ENCODE measurements at regions not wholly inside any gene's neighbourhood (a gene's known extent, or its start where the extent isn't known, plus 50 kb on each side); places are given as distances from the start of the nearest gene placed in this dataset.

DNA sequence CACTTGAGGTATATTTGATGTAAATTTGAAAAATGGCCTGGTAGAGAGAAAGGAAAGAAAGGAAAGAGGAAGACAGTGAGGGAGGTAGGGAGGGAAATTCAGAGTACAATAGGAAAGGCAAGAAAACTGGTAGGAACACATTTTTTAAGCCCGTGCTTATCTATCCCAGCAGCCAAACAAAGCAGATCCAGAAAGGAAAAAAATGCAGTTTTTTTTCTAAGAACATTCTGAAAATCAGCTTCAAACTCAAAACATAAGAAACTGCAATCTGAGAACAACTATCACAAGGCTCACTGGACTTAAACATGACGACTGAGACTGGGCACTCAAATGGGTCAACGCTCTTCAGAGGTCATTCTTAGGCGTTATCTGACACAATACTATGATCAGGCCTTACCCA is 408.3 kb upstream of the DDI1 start:
- DNase-seq: no peak

DNA sequence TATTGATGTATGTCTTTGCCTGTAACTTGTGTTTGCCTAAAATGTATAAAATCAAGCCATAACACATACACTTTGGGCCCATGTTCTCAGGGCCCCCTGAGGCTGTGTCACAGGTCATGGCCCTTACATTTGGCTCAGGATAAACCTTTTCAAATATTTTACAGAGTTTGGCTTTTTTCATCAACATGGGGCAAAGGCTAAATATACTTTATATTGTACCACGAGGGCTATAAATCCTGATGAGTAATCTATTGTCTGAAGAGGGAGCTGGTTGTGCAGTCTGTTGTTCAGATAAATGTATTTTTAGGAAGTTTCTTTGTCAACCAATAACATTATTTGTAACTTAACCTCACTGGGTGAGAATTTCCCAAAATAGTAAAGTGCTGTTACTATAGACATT is 404.6 kb upstream of the DDI1 start:
- no peak for DNase-seq

DNA sequence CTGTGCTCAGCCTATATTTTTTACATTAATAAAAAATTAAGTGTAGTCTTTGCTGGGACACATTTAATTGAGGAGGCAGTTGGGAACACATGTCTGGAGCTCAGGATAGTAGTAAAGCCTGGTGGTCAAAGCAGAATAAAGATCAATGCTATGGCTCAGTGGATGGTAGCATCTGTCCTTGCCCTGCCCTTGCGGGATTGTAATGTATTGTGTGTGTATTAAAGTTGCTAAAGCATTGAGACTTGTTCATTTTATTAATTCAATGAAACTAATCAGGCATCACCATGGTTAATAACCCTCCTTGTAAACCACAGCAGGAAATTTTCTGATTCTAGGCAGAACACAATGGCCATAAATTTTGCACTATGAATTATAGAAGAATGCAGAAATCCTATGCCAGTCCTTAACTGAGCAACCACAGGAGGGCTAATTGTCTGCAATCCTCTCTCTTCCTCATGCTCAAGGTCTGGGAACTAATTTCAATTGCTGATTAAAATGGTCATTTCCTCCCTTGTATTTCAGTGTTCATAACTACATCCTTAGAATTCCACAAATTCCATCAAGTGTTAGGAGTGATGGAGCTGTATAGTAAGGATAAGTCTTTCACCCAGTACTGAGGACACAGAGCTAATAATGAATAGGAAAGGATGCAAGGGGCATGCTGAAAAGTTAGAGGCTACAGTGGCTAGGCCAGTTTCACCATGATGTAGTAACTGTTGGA is 403.2 kb upstream of the DDI1 start:
- DNase-seq: no peak

DNA sequence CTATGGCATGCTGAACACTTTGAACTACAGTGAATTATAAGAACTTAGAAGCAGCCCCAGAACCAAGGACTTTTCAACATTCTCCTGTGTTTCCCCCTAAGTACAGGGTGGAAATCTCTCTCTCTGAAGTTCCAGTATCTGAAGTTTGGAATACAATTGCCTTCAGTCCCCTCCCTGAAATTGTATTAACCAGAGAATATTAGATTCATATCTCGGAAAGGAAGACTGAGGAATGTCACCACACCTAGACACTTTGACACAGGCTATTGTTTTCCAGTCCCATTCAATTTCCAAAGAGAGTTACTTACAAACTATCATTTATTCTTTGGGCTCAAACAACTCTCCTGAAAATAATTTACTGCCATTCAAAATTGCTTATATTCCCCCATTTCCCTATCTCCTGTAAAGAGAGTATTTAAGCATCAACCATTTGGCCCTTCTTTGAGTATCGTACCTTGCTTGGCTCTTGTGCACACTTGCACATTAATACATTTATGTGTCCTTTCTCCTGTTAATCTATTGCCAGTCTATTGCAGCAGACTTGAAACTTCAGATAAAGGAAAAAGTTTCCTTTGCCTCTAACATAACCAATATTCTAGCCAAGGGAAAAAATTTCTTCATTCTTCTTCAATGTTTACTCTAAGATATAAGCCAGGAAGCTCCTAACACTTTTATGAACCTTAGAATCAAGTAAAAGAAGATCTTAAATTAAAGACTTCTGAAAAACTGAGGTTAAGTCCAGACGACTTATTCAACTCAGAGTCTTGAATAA is 402.4 kb upstream of the DDI1 start:
- no peak for DNase-seq

DNA sequence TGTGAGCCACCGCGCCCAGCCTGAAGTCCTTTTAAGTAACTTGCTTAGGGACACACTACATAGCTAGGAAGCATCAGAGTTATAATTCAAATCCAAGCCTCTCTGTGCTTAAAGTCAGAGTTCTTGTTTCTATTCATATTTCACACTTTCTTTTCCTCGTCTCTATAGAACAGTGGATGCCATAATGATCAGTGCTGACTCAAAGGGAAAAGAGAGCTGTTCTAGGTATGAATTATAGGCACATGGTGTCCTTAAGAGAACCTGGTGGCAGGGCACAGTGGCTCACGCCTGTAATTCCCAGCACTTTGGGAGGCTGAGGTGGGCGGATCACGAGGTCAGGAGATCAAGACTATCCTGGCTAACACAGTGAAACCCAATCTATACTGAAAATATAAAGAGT is 400.2 kb upstream of the DDI1 start:
- DNase-seq: no peak

DNA sequence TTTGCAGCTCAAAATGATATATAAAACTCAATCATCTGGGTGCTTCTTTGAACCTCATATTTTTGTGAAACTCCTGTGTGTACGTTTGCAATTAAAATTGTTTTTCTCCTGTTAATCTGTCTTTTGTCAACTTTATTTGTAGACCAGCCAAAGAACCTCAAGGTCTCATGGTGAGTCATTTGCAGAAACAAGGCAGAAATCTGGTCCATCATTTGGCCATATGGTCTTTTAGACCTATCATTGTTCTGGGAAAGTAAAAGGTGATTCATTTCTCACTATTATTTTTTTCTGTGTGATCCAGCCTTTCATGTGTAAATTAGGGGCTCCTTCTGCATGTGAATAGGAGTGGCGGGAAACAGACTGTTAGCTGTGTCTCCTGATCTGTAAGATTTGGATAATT is 399.1 kb upstream of the DDI1 start:
- DNase-seq: no peak

DNA sequence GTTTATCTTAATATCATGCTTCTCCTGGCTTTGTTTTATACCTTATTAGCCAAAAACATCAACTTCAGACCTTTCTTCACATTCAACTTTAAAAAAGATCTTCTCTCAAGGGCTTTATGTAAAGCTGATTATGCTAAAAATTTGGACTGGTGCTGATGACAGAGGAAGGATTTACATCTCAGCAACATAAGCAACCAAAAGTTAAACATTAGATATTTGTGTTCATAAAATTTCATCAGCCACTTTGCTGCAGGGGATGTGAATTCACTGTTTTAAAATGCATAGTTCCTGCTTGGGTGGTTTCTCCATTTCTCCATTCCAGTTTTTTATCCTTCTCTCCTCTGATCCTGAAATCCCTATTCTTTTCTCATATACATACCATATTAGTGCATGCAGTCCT is 398.6 kb upstream of the DDI1 start:
- DNase-seq: no peak

DNA sequence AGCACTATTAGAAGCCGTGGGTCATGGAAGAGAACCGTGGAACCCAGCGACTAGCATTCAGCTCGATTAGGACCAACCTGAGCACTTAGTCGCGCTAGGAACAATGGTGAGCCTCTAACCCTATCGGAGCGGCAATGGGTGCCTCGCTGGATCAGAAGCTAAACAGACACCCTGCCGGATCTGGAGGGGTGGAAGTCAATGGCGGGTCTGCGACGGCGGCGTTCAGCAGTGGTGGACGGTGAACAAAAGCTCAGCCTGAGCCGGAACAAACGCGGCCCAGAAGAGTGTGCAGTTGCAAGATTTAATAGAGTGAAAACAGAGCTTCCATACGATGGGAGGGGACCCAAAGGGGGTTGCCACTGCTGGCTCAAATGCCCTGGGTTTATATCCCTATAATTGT is 391.8 kb upstream of the DDI1 start:
- no peak for DNase-seq

DNA sequence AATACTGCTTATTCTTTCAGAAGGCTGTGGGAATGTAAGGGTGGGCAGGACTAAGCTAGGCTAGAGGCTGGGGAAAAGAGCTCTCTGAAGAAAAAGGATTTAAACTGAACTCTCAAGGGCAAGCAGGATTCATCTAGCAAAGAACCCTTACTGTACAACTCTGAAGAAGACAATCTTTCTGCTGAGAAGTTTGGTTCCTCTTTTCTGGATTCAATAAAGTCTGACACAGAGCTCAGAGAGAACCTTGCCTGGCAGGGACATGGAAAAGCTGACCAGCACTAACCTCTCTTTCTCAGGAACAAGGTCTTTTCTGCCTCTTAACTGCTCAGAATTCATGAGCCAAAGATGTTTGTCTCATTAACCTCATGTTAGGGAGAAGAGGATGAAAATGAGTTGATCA is 388.4 kb upstream of the DDI1 start:
- no peak for DNase-seq

DNA sequence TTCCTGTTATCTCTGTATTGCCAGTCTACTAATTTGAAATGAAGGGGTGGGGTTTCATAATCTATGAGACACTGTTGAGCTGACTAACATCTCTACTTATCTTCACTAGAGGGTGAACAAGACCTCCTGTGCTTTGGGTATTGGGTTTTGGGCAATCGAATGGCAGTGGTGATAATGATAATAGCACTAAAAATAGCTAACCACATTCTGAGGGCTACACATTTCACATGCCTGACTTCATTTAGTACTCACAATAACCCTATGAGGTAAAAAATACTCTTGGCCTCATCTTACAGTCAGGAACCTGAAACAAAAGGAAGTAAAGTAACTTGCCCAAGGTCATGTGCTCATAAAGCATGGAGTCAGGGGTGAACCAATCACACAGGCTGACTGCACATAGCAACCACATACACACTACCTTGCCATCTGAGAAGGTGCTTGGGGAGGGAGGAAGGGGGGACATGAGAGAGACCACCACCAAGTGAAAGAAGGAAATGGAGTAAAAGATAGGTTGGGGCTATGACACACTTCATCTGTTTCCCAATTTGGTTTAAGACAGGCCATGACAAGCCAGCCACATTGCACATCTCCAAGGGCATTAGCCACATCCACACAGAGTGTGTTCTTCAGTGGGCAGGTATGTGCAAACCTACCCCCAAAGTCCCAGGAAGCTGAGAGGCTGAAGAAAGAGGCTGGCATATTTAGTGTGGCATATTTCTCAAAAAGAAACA is 387.6 kb upstream of the DDI1 start:
- DNase-seq: no peak

DNA sequence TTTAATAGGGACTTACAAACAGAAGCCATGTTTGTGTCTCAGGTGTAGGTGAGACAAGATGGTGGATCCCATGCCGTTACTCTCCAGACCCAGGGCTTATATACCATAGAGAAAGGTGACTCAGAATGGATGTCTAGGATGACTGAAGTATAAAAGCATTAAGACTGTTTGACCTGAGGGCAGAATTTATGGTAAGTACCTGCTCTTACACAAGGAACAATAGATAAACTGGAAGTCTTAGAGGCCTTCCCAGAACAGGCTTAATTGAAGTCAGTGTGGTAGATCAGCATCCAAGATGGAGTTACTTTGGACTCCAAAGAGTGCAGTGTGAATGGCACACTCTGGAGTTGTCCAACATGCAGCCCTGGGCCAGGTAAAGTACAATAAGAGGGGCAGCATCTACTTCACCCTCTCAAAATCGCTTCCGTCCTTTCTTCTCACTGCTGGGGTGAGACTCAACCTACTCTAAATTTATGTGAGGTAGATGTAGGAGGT is 387.0 kb upstream of the DDI1 start:
- DNase-seq: no peak

DNA sequence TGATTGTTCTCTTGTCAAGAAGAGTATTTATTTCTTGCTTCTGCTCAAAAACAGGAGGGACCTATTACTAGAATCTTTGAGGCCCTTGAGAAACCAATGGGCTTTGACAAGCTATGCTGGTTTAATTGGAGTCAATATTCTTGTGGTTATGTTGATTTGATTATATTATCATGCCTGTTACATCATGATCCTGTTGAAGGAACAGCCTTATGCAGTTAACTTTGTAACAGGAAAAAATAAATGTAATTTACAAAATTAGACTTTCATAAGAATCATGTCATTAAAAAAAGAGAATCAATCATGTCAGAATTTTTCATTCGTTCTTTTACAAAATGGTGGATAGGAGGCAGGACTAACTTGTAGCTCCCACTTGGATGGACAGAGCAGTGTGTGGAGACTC is 386.1 kb upstream of the DDI1 start:
- DNase-seq: no peak

DNA sequence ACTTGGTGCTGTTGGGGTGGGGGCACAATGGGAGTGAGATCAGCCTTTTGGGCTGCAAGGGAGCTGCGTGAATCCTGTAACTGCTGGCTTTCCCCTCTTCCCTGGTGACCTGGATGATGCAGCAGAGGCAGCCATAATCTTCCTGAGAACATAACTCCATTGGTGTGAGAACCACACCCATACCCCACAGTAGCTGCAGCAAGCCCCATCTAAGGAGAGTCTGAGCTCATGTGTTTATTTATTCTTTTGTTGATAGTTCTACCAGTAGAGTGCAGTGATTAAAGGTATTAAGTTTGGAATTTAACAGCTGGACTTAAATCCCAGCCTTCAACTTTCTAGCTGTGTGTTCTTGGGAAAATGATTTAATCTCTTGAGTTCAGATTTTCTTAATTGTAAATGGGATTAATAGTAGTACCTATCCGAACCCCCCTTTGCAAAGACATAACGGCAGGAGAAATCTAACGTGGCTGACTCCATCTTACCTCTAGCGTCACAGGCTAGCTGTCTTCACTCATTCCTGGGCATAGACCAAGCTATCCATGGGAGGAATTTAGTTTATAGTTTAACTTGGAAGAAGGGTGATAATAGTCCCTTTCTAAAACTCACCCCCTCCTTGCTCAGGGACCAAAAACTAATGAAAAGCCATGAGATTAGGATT is 385.0 kb upstream of the DDI1 start:
- DNase-seq: peak; percentile 65

DNA sequence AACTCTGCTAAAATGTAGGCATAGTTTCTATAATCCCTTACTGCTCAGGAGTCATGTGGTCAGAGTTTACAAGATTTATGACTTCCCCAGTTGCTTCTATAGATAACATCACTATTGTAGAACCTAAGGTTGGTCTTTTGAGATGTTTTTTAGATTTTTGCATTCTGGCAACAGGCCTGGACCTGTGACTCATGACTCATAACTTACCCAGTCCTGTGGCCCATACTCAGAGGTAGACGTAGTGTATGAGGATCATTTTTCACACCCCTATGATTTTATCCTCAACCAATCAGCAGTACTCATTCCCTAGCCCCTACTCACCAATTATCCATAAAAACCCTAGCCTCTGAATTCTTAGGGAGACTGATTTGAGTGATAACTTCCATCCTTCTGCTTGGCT is 384.4 kb upstream of the DDI1 start:
- DNase-seq: peak; percentile 34

DNA sequence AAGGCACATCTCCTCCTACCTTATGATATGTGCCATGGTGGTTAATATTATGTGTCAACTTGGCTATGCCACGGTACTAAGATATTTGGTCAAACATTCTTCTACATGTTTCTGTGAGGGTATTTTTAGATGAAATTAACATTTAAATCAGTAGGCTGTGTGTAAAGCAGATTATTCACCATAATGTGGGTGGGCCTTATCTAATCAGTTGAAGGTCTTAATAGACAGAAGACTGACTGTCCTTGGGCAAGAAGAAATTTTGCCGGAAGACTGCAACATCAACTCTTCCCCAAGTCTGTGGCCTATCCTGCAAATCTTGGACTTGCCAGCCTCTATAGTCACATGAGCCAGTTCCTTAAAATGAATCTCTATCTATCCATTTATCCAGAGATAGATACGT is 380.1 kb upstream of the DDI1 start:
- no peak for DNase-seq

DNA sequence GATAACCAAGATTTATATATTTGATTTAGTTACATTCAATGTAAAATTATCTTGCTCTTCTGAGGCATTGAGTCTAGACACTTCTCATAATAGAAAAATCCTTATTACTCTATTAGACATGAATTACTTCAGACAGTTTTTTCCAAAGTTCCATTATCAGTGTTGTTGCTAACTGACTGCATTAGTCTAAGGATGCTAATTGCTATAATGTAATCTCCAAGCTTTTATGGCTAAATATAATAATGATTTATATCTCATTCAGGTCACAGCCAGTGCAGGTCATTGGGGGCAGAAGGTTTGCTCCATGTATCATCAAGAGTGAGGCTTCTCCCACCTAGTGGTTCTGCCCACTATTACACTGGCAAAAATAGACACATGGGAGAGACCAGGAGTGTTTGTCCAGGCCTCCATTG is 377.2 kb upstream of the DDI1 start:
- DNase-seq: peak; percentile 65

DNA sequence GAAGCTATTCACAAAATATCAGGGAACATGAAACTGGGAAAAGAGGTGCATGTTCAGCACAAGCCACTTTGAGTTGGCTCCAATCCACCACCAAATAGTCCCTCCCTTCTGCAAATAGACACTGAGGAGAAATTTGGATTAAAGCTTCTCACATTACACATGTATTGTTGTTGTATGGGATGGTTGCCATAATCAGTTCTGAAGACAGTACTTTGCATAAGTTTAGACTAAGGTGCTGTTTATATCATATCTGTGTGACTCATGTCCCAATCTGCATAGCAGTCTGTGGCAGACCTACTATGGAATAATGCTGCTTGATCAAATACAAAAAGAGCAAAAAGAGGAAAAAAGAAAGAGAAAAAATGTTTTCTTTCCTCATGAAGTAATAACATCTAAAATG is 376.7 kb upstream of the DDI1 start:
- DNase-seq: no peak

DNA sequence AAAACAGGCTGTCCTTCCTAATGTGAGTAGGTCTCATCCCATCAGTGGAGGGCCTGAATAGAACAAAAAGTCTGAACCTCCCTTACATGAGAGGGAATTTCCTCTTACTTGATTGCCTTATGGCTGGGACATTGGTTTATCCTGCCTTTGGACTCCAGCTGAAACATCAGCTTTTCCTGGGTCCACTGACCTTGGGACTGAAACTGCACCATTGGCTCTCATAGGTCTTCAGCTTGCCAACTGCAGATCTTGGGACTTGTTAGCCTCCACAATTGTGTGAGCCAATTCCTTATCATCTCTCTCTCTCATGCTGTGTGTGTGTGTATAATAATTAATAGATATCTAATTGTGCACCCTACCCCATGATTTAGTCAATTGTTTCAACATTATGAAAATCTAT is 375.3 kb upstream of the DDI1 start:
- DNase-seq: no peak

DNA sequence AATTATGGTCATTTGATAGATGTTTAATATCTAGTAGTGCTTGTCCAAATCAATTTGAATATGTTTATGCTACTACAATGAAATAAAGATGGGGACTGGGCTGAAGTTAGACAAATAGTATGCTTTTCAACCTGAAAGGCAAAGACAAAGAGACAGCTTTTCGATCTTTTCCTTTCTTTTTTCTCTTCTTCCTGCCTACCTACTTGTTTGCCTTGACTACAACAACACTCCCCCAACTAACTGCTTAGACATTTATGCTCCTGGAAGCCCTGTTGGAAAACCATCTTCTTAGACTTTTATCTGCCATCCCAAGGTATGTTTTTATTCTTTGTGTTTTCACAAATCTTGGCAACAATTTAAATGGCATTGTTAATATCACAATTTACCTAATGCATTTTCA is 374.4 kb upstream of the DDI1 start:
- DNase-seq: no peak

DNA sequence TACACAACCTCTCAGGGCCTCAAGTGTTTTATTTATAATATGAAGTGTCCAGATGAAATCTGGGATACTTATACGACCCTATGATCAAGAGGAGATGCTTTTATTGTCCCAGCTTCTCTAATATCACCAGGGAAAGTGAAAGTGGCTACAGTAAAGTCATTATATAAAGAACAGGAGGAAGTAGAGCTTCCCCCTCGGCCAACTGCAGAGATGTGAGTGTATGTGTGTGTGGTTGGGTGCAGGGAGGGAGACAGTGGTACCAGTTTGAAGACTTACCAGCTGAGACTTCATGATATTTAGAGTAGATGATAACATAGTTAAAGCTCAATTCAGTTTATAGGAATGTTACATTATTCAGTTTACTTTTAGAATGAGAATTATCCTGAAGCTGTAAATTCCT is 373.6 kb upstream of the DDI1 start:
- DNase-seq: no peak

DNA sequence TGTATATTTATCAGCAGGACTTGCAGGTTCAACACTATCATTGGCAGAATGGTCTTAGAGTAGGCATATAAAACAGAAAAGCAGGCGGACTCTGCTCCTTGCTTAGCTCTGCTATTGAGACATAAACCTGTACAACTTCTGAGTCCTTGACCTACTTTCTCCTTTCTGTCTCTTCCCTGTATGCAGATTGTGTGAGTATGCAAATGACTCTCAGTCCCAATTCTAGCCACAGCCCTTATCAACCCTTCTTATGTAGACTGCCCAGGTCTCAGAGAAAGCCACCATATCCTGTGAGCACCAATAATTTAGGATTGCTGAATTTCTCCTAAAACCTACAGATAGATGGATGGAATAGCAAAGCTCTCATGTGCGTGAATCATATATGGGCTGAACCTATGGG is 367.6 kb upstream of the DDI1 start:
- DNase-seq: no peak

DNA sequence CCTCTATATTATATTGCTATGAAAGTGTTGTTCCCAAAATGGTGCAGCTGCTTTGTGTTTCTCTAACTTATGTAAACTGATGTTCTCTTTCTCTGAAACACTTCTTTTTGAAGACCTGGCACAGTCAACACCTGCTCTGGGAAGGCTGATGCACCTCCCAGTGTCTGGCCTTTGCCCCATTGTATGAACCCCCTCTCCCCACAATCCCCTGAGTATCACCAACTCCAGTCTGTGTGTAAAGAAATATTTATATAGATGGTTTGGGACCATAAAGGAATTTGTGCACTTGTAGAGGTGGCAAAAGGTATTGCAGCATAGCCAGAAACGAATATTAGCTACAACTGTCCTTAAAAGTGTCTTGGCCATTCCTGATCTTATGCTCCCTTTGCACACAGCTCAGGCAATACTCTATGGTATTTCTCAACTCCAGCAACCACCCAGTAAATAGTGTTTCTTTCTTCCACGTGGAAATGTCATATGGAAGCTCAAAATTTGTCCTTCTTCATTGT is 365.2 kb upstream of the DDI1 start:
- DNase-seq: no peak

DNA sequence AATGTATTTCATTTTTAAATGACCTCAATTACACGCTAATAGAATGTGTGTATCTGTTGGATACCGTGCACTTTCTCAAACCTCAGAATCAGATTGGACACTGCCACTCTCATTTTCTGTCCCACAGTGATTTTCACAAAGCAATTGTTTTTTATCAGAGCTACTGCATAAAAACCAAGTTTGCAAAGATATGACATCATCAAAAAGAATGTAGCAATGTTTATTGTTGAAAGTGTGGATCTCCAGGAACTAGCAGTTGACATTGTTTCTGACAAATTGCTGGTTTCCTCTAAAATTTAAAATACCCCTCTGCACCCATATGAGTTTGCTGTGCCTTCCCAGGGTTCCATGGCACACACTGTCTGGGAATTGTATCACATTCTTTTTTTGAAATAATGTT is 362.7 kb upstream of the DDI1 start:
- no peak for DNase-seq

Data from NCI-H82 (cell line).